Activated T-cell treated with anti-CD3 and anti-CD28 coated beads for 4 hours (primary cell): ENCODE measurements at regions not wholly inside any gene's neighbourhood (a gene's known extent, or its start where the extent isn't known, plus 50 kb on each side); places are given as distances from the start of the nearest gene placed in this dataset.

Source experiments
- DNase-seq: peaks from one replicate; pipeline ENCODE4 v3.0.0-alpha.2; 2020

- no peak for DNase-seq
Observed at GRCh38 chr1:98478121-98478520, 183.4 kb upstream of the SNX7 start.

- no peak for DNase-seq
Observed at GRCh38 chr1:98472878-98473277, 188.6 kb upstream of the SNX7 start.

- DNase-seq, result no peak
Observed at GRCh38 chr1:98471633-98472032, 189.9 kb upstream of the SNX7 start.

GRCh38 chr1:98468111-98468717, 193.3 kb upstream of the SNX7 start:
- no peak for DNase-seq

- no peak for DNase-seq
Observed at GRCh38 chr1:98467586-98467985, 193.9 kb upstream of the SNX7 start.

GRCh38 chr1:98467122-98467521, 194.4 kb upstream of the SNX7 start:
- no peak for DNase-seq

- no peak for DNase-seq
Observed at GRCh38 chr1:98461873-98462385, 199.6 kb upstream of the SNX7 start.

GRCh38 chr1:98460136-98460535, 201.4 kb upstream of the SNX7 start:
- DNase-seq, result no peak

- no peak for DNase-seq
Observed at GRCh38 chr1:98459486-98459870, 202.0 kb upstream of the SNX7 start.

- no peak for DNase-seq
Observed at GRCh38 chr1:98458511-98459485, 202.7 kb upstream of the SNX7 start.

GRCh38 chr1:98457248-98457647, 204.3 kb upstream of the SNX7 start:
- no peak for DNase-seq

GRCh38 chr1:98454666-98455065, 206.9 kb upstream of the SNX7 start:
- DNase-seq, result no peak

- no peak for DNase-seq
Observed at GRCh38 chr1:98453066-98453465, 208.5 kb upstream of the SNX7 start.

- DNase-seq, result no peak
Observed at GRCh38 chr1:98452162-98452561, 209.4 kb upstream of the SNX7 start.

- no peak for DNase-seq
Observed at GRCh38 chr1:98441281-98441680, 220.2 kb upstream of the SNX7 start.

- DNase-seq, result no peak
Observed at GRCh38 chr1:98439471-98439870, 222.1 kb upstream of the SNX7 start.

GRCh38 chr1:98437540-98437939, 224.0 kb upstream of the SNX7 start:
- no peak for DNase-seq

- DNase-seq, result no peak
Observed at GRCh38 chr1:98437011-98437410, 224.5 kb upstream of the SNX7 start.

GRCh38 chr1:98429965-98430443, 231.5 kb upstream of the SNX7 start:
- no peak for DNase-seq

- no peak for DNase-seq
Observed at GRCh38 chr1:98428864-98429263, 232.7 kb upstream of the SNX7 start.

- no peak for DNase-seq
Observed at GRCh38 chr1:98427664-98428063, 233.9 kb upstream of the SNX7 start.

GRCh38 chr1:98426092-98426491, 235.4 kb upstream of the SNX7 start:
- DNase-seq, result no peak

- no peak for DNase-seq
Observed at GRCh38 chr1:98422816-98423215, 238.7 kb upstream of the SNX7 start.

GRCh38 chr1:98421085-98421435, 240.5 kb upstream of the SNX7 start:
- no peak for DNase-seq
